CD8-positive, alpha-beta memory T cell (primary cell): ENCODE measurements at regions not wholly inside any gene's neighbourhood (a gene's known extent, or its start where the extent isn't known, plus 50 kb on each side); places are given as distances from the start of the nearest gene placed in this dataset.

Experiments
- CTCF ChIA-PET: fragments of 350-600 bp; sonication (Branson Sonifier 250); formaldehyde crosslinking; loops from one replicate; lab custom pipeline; 2021; ENCODE audit warnings: antibody characterized with exemption; lab: Charles Lee
- POLR2A ChIA-PET: fragments of 350-600 bp; sonication (Branson Sonifier 250); formaldehyde crosslinking; loops from one replicate; lab custom pipeline; 2021; ENCODE audit warnings: antibody characterized with exemption; lab: Charles Lee
- DNase-seq, 5 donors: peaks; one replicate each; pipeline versions ENCODE4 v3.0.0 to v3.0.0-alpha.2; 2020 to 2022; ENCODE audit warnings: mixed read lengths in 1 of 5
- H3K27ac ChIP-seq: one replicate; pipeline ENCODE4 v1.7.0; 2013; ENCODE audit warnings: low read depth, mild to moderate bottlenecking, low read length, moderate library complexity
- H3K27me3 ChIP-seq: 2 replicates; pipeline ENCODE4 v1.7.0; 2013; ENCODE audit warnings: low read length, mild to moderate bottlenecking; ENCODE audit not compliant: insufficient read depth, poor library complexity, severe bottlenecking
- H3K36me3 ChIP-seq: 2 replicates; pipeline ENCODE4 v1.7.0; 2013; ENCODE audit warnings: mild to moderate bottlenecking, low read length, moderate library complexity; ENCODE audit not compliant: insufficient read depth
- H3K4me1 ChIP-seq: 2 replicates; pipeline ENCODE4 v1.7.0; 2013; ENCODE audit warnings: mild to moderate bottlenecking, low read length, moderate library complexity; ENCODE audit not compliant: insufficient read depth
- H3K4me3 ChIP-seq: 2 replicates; pipeline ENCODE4 v1.7.0; 2013; ENCODE audit warnings: mild to moderate bottlenecking, low read length
- H3K9me3 ChIP-seq: 2 replicates; pipeline ENCODE4 v1.7.0; 2013; ENCODE audit warnings: mild to moderate bottlenecking, low read length
- H3K27ac Mint-ChIP-seq, 8 donors: one replicate each; pipeline ENCODE4 v1.8.0; 2020 to 2021; ENCODE audit warnings: mixed read lengths in 8 of 8, mild to moderate bottlenecking in 6 of 8, inconsistent platforms in 3 of 8, moderate library complexity in 3 of 8
- H3K27me3 Mint-ChIP-seq, 2 donors: one replicate each; pipeline ENCODE4 v1.8.0; 2020 to 2021; ENCODE audit warnings: mixed read lengths in 2 of 2, mild to moderate bottlenecking in 1 of 2, moderate library complexity in 1 of 2
- H3K36me3 Mint-ChIP-seq, 3 donors: one replicate each; pipeline ENCODE4 v1.8.0; 2020 to 2021; ENCODE audit warnings: mixed read lengths in 3 of 3, inconsistent platforms in 1 of 3, mild to moderate bottlenecking in 1 of 3
- H3K4me1 Mint-ChIP-seq, 3 donors: one replicate each; pipeline ENCODE4 v1.8.0; 2020 to 2021; ENCODE audit warnings: mixed read lengths in 3 of 3, inconsistent platforms in 1 of 3, mild to moderate bottlenecking in 1 of 3
- H3K4me3 Mint-ChIP-seq, 7 donors: one replicate each; pipeline ENCODE4 v1.8.0; 2020 to 2021; ENCODE audit warnings: mixed read lengths in 7 of 7, mild to moderate bottlenecking in 6 of 7, moderate library complexity in 4 of 7, inconsistent platforms in 2 of 7
- H3K9me3 Mint-ChIP-seq, 5 donors: one replicate each; pipeline ENCODE4 v1.8.0; 2020 to 2022; ENCODE audit warnings: mixed read lengths in 5 of 5, mild to moderate bottlenecking in 3 of 5, moderate library complexity in 2 of 5, inconsistent platforms in 1 of 5

GRCh38 chr1:97989094-97989680 is 68.4 kb upstream of the DPYD start:
- POLR2A ChIA-PET: no interaction called here
- H3K4me1 Mint-ChIP-seq: peaks cover 0 to 8% (median 0%) of the 10 kb centered on the region in 3 donors
- H3K27ac ChIP-seq: no peak overlapping the region
- H3K4me1 ChIP-seq: no peaks in the 10 kb centered on the region
- no peaks in the 10 kb centered on the region for H3K36me3 Mint-ChIP-seq
- no peak overlapping the region for H3K4me3 Mint-ChIP-seq
- peaks cover 0 to 4% (median 0%) of the 10 kb centered on the region in 5 donors for H3K9me3 Mint-ChIP-seq
- H3K36me3 ChIP-seq: no peaks in the 10 kb centered on the region
- CTCF ChIA-PET: no interaction called here
- no peaks in the 10 kb centered on the region for H3K27me3 ChIP-seq
- DNase-seq: no peak
- no peak overlapping the region for H3K4me3 ChIP-seq
- no peaks in the 10 kb centered on the region for H3K9me3 ChIP-seq
- peaks cover 10 to 20% of the 10 kb centered on the region in 2 donors for H3K27me3 Mint-ChIP-seq
- no peak overlapping the region for H3K27ac Mint-ChIP-seq

- no peak for DNase-seq
- Mint-ChIP-seq H3K27ac (peak overlapping the region in 2 of 8 donors; percentile 10 to 67), H3K4me3 (peak overlapping the region in 3 of 7 donors; percentile 37 to 80 (median 48)), H3K27me3 (peaks cover 11% of the 10 kb centered on the region in 2 donors), H3K36me3 (no peaks in the 10 kb centered on the region), H3K9me3 (peaks cover 0 to 4% (median 0%) of the 10 kb centered on the region in 5 donors), H3K4me1 (peaks cover 0 to 8% (median 0%) of the 10 kb centered on the region in 3 donors)
- Histone ChIP-seq H3K27ac (no peak overlapping the region), H3K36me3 (no peaks in the 10 kb centered on the region), H3K9me3 (no peaks in the 10 kb centered on the region), H3K4me3 (no peak overlapping the region), H3K27me3 (no peaks in the 10 kb centered on the region), H3K4me1 (no peaks in the 10 kb centered on the region)
- POLR2A ChIA-PET: no interaction called here
- CTCF ChIA-PET: no interaction called here
Measured at GRCh38 chr1:97986041-97987005, 65.5 kb upstream of the DPYD start.

- CTCF ChIA-PET: no interaction called here
Measured at GRCh38 chr1:97983126-97983525, 62.3 kb upstream of the DPYD start.

GRCh38 chr1:97980530-97980929 is 59.7 kb upstream of the DPYD start:
- Mint-ChIP-seq H3K36me3 (no peaks in the 10 kb centered on the region), H3K4me3 (no peak overlapping the region), H3K9me3 (no peaks in the 10 kb centered on the region), H3K27ac (no peak overlapping the region), H3K4me1 (peaks cover 0 to 2% (median 0%) of the 10 kb centered on the region in 3 donors), H3K27me3 (peaks cover 3 to 11% of the 10 kb centered on the region in 2 donors)
- Histone ChIP-seq H3K27ac (no peak overlapping the region), H3K27me3 (no peaks in the 10 kb centered on the region), H3K36me3 (no peaks in the 10 kb centered on the region), H3K4me1 (no peaks in the 10 kb centered on the region), H3K4me3 (no peak overlapping the region), H3K9me3 (no peaks in the 10 kb centered on the region)
- CTCF ChIA-PET: no interaction called here
- POLR2A ChIA-PET: no interaction called here
- DNase-seq: no peak

More at GRCh38 chr1:97983126-97983525, 62.3 kb upstream of the DPYD start:
- no peaks in the 10 kb centered on the region for H3K9me3 Mint-ChIP-seq
- Histone ChIP-seq H3K27me3 (no peaks in the 10 kb centered on the region), H3K27ac (no peak overlapping the region), H3K4me1 (no peaks in the 10 kb centered on the region), H3K36me3 (no peaks in the 10 kb centered on the region), H3K4me3 (no peak overlapping the region), H3K9me3 (no peaks in the 10 kb centered on the region)
- no peak overlapping the region for H3K27ac Mint-ChIP-seq
- H3K4me1 Mint-ChIP-seq: peaks cover 0 to 8% (median 0%) of the 10 kb centered on the region in 3 donors
- H3K27me3 Mint-ChIP-seq: peaks cover 6 to 7% of the 10 kb centered on the region in 2 donors
- DNase-seq: no peak
- POLR2A ChIA-PET: no interaction called here
- no peak overlapping the region for H3K4me3 Mint-ChIP-seq
- H3K36me3 Mint-ChIP-seq: no peaks in the 10 kb centered on the region

- ChIA-PET POLR2A (no interaction called here), CTCF (no interaction called here)
- DNase-seq: no peak
- Mint-ChIP-seq H3K9me3 (no peaks in the 10 kb centered on the region), H3K27me3 (peaks cover 0 to 12% of the 10 kb centered on the region in 2 donors), H3K36me3 (no peaks in the 10 kb centered on the region), H3K27ac (no peak overlapping the region), H3K4me1 (peaks cover 0 to 2% (median 0%) of the 10 kb centered on the region in 3 donors), H3K4me3 (no peak overlapping the region)
- Histone ChIP-seq H3K27ac (no peak overlapping the region), H3K27me3 (no peaks in the 10 kb centered on the region), H3K9me3 (no peaks in the 10 kb centered on the region), H3K4me3 (no peak overlapping the region), H3K36me3 (no peaks in the 10 kb centered on the region), H3K4me1 (no peaks in the 10 kb centered on the region)
Measured at GRCh38 chr1:97976801-97977200, 56.0 kb upstream of the DPYD start.
